Esophagus squamous epithelium (tissue), 4 donors: ENCODE measurements at regions not wholly inside any gene's neighbourhood (a gene's known extent, or its start where the extent isn't known, plus 50 kb on each side); places are given as distances from the start of the nearest gene placed in this dataset.

ENCODE experiments used
- CTCF ChIP-seq, 6 experiments: fragments of 450-650 bp in 4 of 6; fragments of 200-600 bp in 2 of 6; sonication (generic) in 2 of 6; IDR thresholded peaks; one replicate each; pipeline ENCODE4 v1.5.1; 2016 to 2019; ENCODE audit warnings: antibody characterized with exemption in 6 of 6, mild to moderate bottlenecking in 4 of 6, moderate library complexity in 4 of 6
- POLR2A ChIP-seq, 4 donors: fragments of 450-650 bp; IDR thresholded peaks; one replicate each; pipeline ENCODE4 v1.6.1; 2017; ENCODE audit warnings: antibody characterized with exemption in 4 of 4, mild to moderate bottlenecking in 4 of 4, moderate library complexity in 3 of 4

DNA sequence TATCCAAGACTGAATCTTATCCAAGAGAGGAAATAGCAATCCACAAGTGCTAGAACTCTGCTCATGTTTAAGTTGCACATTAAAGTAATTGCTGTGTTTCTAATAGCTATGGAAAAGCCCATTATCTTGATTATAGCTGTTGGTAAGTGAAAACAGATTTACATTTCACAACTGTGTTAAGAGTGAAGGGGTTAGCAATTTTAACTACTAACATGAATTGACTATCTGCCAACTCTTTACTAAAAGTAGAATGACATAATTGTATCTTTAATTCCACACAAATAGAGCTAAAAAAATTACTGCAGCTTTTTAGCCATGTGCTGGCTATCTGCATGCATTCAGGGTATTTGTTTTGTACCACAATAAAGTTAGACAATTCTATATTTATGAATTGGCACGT, 277.9 kb upstream of the IRAK1BP1 start:
- TF ChIP-seq POLR2A (IDR thresholded peaks at IDR 0.05) (no peak), CTCF (IDR thresholded peaks at IDR 0.05) (no peak)
